ENCODE measurements at regions not wholly inside any gene's neighbourhood (a gene's known extent, or its start where the extent isn't known, plus 50 kb on each side); places are given as distances from the start of the nearest gene placed in this dataset.

DNA sequence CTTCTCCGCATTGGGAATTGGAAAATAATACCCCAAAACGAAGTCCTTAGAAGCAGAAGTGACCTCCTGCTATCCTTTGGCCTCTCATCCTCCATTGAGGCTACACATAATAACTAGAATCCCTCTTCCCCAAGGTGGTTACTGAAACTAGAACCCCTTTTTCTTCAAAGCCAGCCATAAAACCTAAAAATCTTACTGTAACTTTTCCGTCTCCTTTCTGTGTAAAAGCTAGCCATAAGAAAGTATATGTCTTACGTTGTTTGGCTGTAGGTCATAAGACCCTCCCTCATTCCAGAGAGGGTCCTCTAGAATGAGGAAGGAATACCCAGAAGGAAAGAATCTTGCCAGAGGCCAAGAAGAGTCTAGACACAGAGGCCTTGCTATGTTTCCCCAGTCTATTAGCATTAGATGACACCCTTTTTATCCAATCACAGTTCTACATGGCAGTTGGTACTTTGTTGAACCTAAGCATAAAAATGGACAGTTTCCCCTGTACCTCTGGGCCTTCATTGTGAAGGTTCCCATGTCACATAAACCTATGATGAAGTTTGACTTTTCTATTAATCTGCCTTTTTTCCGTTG lies 133.9 kb upstream of the BTN3A2 start:
- DNase-seq (ENCODE audit: low read depth, low spot score) = no peak
- POLR2A ChIA-PET = no interaction called here
- CTCF ChIA-PET = no interaction called here
- TF ChIP-seq, protein P1, sequence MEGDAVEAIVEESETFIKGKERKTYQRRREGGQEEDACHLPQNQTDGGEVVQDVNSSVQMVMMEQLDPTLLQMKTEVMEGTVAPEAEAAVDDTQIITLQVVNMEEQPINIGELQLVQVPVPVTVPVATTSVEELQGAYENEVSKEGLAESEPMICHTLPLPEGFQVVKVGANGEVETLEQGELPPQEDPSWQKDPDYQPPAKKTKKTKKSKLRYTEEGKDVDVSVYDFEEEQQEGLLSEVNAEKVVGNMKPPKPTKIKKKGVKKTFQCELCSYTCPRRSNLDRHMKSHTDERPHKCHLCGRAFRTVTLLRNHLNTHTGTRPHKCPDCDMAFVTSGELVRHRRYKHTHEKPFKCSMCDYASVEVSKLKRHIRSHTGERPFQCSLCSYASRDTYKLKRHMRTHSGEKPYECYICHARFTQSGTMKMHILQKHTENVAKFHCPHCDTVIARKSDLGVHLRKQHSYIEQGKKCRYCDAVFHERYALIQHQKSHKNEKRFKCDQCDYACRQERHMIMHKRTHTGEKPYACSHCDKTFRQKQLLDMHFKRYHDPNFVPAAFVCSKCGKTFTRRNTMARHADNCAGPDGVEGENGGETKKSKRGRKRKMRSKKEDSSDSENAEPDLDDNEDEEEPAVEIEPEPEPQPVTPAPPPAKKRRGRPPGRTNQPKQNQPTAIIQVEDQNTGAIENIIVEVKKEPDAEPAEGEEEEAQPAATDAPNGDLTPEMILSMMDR (IDR thresholded peaks at IDR 0.05; ENCODE audit: insufficient read depth, low read length, missing control alignments) = no peak
- no peak overlapping the region for H3K4me3 ChIP-seq (ENCODE audit: low read depth, low read length)

DNA sequence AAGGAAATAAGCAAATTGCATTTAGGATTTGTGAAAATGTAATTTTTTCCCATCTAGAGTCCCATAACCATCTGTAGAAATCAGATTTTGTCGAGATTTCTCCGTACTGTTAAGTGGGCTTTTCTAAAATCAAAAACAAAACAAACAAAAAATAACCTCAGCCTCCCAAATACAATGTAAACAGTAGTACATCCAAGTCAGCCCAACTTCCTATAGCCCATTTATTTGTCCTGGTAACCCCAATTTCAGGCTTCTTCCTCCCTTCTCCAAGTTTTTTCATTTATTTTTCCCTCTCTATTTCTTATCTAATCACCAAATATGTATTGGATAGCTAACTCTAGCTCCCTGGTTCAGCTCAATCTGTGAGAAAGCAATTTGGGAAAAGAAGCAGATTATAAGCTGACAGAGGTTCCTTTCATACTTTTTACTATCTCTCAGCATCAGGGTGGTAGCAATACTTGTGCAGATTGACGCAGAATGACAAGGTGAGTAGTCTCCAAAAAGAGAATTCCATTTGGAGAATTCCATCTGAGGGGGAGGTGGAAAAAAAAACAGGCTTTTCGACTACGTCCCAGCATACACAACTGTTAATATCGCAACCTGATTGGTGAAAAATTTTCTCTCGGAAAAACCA lies 132.6 kb upstream of the BTN3A2 start:
- no peak for DNase-seq (ENCODE audit: low read depth, low spot score)
- TF ChIP-seq, protein P1 (IDR thresholded peaks at IDR 0.05; ENCODE audit: insufficient read depth, low read length, missing control alignments) = no peak
- CTCF ChIA-PET = interaction anchor here (0.9 kb wide), 1 partner anchor 17 kb away, joined by 3 read pairs; no protein-coding TSS in a partner anchor
- POLR2A ChIA-PET = interaction anchor here (2.4 kb wide), 1 partner anchor 16 kb away, joined by 19 read pairs; a partner anchor contains a TSS
- H3K4me3 ChIP-seq (ENCODE audit: low read depth, low read length) = no peak overlapping the region

DNA sequence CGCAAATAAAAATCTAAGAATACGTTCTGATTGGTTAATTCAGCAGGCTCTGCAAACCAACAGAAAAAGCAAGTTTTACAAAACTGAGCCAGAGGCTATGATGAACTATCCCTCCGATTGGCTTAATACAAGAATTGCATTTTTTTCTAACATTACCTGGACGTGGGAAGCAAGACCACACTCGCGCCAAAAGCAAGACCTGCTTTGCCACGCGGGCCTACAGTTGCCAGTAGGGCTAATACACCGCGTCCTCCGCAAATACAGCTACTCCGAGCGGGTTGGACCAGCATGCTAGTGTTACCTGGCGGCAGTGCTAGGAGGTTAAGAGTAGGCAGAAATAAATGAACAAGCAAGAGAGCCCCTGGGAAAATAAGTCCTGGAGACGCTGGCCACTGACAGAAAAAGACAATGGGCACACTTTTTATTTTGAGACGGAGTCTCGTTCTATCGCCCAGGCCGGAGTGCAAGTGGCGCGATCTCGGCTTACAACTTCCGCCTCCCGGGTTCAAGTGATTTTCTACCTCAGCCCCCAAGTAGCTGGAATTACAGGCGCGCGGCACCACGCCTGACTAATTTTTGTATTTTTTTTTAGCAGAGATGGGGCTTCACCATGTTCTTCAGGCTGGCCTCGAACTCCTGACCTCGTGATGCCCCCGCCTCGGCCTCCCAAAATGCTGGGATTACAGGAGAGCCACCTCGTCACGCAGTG lies 131.9 kb upstream of the BTN3A2 start:
- H3K4me3 ChIP-seq (ENCODE audit: low read depth, low read length) = peak overlapping the region; percentile 60
- POLR2A ChIA-PET = interaction anchor here (1.0 to 2.7 kb wide), 5 partner anchors 8 to 76 kb away, joined by 4 to 25 read pairs (median 19); a partner anchor contains a TSS
- no peak for DNase-seq (ENCODE audit: low read depth, low spot score)
- CTCF ChIA-PET = interaction anchor here (0.9 to 1.4 kb wide), 3 partner anchors 16 kb away, joined by 3 to 6 read pairs (median 3); a partner anchor contains a TSS
- TF ChIP-seq, protein P1 (IDR thresholded peaks at IDR 0.05; ENCODE audit: insufficient read depth, low read length, missing control alignments) = no peak

DNA sequence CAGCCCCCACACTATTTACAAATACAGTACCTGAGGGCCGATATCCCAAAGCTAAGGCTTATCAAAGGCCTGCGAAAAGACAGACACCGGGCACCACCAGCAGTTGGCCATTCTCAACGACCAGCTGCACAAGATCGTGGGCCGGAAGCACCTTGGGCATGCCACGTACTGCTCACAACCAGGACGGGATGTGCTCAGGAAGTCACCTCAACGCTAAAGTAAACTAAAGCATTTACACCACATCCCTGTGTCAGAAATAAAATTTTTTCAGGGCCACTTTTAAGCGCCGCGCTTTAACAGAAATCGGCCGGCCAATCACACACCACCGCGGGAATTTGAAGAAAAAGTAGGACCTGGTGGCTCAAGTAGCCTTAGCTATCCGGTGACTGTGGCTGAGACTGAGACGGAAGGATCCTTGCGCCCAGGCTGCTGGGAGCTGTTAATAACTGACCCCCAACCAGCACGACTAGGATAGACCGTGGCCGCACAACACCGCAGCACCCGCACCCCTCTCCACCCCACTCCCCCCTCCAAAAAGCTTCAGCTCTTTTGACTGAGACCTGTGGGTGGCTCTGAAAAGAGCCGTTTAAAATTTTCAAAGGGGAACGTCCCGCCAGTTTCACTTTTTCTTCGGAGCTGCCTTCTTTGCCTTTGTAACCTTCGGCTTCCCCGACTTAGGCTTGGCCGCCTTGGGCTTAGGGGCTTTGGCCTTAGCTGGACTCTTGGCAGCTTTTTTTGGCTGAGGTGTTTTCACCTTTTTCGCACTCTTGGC lies 131.2 kb upstream of the BTN3A2 start:
- POLR2A ChIA-PET = interaction anchor here (0.6 to 2.7 kb wide), 10 partner anchors 8 to 913 kb away, joined by 3 to 25 read pairs (median 4); a partner anchor contains a TSS
- DNase-seq (ENCODE audit: low read depth, low spot score) = no peak
- CTCF ChIA-PET = interaction anchor here (0.7 to 4.7 kb wide), 6 partner anchors 8 to 362 kb away, joined by 3 to 22 read pairs (median 4); a partner anchor contains a TSS

DNA sequence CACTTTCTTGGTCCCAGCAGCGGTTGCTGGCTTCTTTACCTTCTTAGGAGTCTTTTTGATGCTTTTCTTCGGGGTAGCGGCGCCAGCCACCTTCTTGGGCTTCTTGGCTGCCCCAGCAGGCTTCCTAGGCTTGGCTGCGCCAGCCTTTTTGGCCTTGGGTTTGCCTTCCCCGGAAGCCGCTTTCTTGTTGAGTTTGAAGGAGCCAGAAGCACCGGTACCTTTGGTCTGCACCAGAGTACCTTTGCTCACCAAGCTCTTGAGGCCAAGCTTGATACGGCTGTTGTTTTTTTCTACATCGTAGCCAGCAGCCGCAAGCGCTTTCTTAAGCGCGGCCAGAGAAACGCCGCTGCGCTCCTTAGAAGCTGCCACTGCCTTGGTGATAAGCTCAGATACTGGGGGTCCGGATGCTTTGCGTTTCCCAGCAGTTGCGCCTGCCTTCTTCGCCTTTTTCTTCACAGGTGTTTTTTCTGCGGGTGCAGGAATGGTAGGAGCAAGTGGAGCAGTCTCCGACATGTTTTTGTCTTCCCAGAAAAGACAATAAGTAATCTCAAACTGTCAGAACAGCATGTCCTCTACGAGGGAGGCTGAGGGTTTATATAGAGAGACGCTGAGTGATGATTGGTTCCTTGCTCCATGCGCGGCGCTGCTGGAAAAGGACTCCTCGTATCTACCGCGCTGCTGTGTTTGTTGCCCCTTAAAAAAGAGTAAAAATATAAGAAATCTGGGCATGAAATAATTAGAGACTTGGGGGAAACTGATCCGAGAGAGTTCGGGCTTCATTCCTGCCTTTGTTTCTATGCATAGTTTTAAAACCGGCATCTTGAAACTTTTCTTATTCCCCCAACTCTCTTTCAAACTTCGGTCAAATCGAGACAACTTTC lies 130.3 kb upstream of the BTN3A2 start:
- CTCF ChIA-PET = interaction anchor here (0.7 to 4.7 kb wide), 7 partner anchors 9 to 361 kb away, joined by 3 to 22 read pairs (median 4); a partner anchor contains a TSS

More for the DNA sequence above, 131.2 kb upstream of the BTN3A2 start:
- TF ChIP-seq, protein P1 (IDR thresholded peaks at IDR 0.05; ENCODE audit: insufficient read depth, low read length, missing control alignments) = no peak
- H3K4me3 ChIP-seq (ENCODE audit: low read depth, low read length) = peak overlapping the region; percentile 60

More for the DNA sequence above, 130.3 kb upstream of the BTN3A2 start:
- POLR2A ChIA-PET = interaction anchor here (0.6 to 2.7 kb wide), 11 partner anchors 9 to 912 kb away, joined by 3 to 25 read pairs (median 4); a partner anchor contains a TSS
- TF ChIP-seq, protein P1 (IDR thresholded peaks at IDR 0.05; ENCODE audit: insufficient read depth, low read length, missing control alignments) = no peak
- DNase-seq (ENCODE audit: low read depth, low spot score) = no peak
- H3K4me3 ChIP-seq (ENCODE audit: low read depth, low read length) = peak overlapping the region; percentile 60
